Keratinocyte (primary cell): ENCODE measurements at regions not wholly inside any gene's neighbourhood (a gene's known extent, or its start where the extent isn't known, plus 50 kb on each side); places are given as distances from the start of the nearest gene placed in this dataset.

ENCODE experiments used
- EZH2 ChIP-seq: IDR thresholded peaks from one replicate; pipeline ENCODE4 v1.6.1; 2012; ENCODE audit warnings: inconsistent platforms, mild to moderate bottlenecking, low read length, moderate library complexity
- TF ChIP-seq, protein P1 (sequence below), 3 experiments: IDR thresholded peaks in 1 of 3; conservative IDR thresholded peaks in 1 of 3; optimal IDR thresholded peaks in 1 of 3; 2 replicates in 2 of 3; 3 replicates in 1 of 3; pipeline versions ENCODE3 to v1.5.1; 2011; ENCODE audit warnings: low read length in 3 of 3, mild to moderate bottlenecking in 3 of 3, moderate library complexity in 2 of 3, control low read depth in 1 of 3, inconsistent platforms in 1 of 3; ENCODE audit not compliant: insufficient read depth in 2 of 3; ENCODE audit errors: extremely low read depth in 1 of 3

DNA sequence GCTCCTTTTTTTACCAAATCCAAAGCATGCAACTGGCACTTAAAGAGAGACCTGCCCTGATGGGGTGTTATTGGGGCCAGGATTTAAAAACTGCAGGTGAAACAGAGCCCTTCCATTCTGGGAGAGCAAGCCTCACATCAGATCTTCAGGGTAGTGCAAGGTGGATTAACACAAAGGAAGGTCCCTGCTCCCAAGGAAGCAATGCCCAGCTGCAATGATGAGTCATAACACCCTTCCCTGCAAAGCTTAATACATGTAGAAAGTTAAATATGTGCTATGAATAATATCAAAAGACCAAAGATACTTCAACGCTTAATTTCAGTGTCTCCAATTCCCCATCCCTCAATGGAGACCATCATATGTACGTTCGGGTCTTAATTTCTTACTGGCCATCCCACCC, 508.0 kb downstream of the OMA1 start:
- TF ChIP-seq, protein P1, sequence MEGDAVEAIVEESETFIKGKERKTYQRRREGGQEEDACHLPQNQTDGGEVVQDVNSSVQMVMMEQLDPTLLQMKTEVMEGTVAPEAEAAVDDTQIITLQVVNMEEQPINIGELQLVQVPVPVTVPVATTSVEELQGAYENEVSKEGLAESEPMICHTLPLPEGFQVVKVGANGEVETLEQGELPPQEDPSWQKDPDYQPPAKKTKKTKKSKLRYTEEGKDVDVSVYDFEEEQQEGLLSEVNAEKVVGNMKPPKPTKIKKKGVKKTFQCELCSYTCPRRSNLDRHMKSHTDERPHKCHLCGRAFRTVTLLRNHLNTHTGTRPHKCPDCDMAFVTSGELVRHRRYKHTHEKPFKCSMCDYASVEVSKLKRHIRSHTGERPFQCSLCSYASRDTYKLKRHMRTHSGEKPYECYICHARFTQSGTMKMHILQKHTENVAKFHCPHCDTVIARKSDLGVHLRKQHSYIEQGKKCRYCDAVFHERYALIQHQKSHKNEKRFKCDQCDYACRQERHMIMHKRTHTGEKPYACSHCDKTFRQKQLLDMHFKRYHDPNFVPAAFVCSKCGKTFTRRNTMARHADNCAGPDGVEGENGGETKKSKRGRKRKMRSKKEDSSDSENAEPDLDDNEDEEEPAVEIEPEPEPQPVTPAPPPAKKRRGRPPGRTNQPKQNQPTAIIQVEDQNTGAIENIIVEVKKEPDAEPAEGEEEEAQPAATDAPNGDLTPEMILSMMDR (optimal IDR thresholded peaks at IDR 0.05 in 1 of 3, IDR thresholded peaks at IDR 0.05 in 1 of 3, conservative IDR thresholded peaks at IDR 0.05 in 1 of 3; ENCODE audit: extremely low read depth in 1 of 3, insufficient read depth in 2 of 3, low read length in 3 of 3), result no peak
- TF ChIP-seq EZH2, result no peak
